Amniotic epithelial cell (primary cell): ENCODE measurements at regions not wholly inside any gene's neighbourhood (a gene's known extent, or its start where the extent isn't known, plus 50 kb on each side); places are given as distances from the start of the nearest gene placed in this dataset.

Experiments
- DNase-seq: peaks from one replicate; pipeline ENCODE4 v3.0.0-alpha.2; 2010; ENCODE audit warnings: low read depth

DNA sequence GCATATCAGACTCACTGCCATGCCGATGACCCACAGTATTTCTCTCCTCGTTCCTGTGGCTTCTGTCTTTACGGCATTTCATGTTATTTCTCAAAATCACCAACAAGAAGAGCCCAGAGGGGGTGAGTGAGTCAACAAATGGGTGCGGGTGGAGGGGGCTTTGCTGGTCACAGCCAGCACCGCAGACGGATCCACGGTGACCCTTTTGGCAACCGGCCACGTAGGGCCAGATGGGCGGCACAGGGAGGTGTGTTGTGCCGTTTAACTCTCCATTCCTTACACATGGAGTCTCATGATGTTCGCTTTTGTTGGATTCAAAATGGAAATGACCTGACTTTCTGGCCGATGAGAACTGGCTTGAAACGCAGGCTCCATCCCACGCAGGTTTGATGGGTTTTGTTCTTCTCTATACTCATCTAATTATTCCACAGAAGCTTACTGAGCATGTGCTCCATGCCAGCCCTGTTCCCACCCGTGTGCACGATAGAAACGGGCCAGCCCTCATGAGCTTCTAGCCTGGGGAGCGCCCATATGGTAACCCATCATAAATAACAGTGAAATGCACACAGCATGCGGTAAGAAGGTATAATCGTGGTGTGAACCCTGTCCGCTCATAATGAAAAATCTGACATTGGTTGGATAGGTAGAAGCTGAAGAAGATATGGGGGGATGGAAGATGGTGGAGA is 319.9 kb downstream of the BRD1 start:
- no peak for DNase-seq

DNA sequence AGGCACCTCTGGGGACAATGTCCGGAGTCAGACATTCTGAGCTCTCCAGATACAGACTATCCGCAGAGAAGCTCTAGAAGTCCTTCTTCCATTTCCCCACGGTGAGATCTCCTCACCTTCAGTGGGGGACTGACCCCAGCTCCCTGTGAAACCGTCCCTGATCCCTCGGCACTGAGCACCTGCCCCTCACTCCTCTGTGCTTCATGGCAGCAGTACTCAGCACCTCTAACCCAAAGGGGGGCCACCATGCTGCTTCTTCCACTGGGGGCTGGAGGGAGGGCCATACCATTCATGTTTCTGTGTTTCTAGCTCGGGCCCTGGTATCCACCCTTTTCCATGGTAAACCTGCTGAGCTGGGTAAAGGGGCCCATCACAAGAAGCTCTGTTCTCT is 321.7 kb downstream of the BRD1 start:
- DNase-seq = no peak

DNA sequence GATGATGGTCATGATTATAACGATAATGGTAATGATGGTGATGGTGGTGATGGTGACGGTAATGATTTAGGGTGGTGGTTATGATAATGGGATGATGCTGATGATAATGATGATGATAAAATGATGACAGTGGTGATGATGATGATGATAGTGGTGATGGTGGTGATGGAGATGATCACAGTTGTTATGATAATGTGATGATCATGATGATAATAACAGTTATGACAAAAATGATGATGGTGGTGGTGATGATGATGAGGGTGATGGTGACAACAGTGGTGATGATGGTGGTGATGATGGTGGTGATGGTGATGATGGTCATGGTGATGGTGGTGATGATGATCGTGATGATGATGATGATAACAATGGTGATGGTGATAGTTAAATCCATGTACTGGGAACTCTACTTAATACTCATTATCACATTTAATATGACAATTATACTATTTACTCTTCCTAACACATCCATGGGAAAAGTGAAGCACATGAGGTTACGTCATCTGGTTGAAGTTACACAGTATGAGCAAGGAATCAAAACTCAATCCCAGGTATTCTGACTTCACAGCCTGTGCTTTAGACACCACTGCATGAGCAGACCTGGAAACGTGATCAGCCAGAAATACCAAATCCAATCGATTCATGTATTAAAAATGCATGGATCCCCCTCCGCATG is 322.2 kb downstream of the BRD1 start:
- DNase-seq = no peak

DNA sequence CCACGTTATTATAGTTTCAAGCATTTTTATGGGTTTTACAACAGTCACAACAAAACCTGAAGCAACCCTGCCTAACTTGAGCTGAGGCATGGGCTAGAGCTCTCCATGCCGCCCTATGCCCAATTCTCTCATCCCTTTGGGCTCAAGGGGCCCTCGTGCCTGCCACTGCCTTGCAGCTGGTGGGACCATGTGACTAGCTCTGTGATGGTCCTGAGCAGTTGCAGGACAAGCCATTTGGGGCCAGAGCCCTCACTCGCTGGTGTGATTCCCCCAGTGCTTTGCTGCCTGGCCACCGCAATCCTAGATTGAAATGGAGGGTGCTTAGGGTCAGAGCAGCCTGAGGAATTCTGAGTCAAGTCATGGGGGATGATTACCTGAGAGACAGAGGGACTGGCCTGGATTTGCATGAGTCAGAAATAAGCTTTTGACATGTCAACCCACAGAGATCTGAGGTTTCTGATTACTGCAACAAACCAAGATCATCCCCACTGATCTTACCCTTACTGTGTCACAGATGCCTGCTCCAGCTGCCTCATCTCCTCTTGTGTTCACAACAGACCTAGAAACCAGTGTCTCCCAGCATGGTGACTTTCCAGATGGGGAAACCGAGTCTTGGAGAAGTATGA is 323.7 kb downstream of the BRD1 start:
- DNase-seq = no peak

- DNase-seq = no peak
Observed at GRCh38 chr22:49503321-49503720, 324.4 kb downstream of the BRD1 start.

DNA sequence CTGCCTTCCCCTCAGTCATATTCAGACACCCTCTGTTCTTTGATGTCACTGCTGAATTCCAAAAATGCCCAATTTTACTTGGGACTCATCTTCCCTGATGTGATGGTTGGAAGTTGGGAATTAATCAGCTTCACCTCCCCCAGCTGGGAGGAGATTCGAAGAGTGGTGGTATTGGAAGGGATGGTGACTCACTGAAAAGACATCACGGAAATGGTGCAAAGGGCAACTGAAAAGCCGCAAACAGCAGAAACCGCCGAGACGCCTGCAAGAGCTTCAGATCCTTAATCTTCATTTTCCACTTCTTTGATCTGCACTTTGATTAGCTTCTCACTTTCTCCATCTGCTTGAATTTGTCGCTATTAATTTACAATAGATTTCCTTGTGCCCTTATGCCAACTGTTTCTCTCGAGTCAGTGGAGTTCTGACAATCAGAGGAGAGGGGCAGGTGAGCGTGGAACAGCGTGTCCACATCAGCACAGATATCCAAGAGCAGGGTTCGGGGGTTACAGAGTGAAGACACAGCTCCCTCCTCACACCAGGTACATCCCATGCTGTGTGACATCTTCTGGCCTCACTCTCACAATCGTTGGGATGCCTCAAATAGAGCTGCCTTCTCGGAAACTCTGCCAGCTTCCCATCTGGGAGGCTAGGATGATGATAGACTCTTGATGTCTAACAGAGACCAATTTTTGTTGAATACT is 325.4 kb downstream of the BRD1 start:
- DNase-seq = no peak

GRCh38 chr22:49500942-49501395 is 326.7 kb downstream of the BRD1 start:
- DNase-seq = no peak

GRCh38 chr22:49500076-49500460 is 327.6 kb downstream of the BRD1 start:
- DNase-seq = no peak

DNA sequence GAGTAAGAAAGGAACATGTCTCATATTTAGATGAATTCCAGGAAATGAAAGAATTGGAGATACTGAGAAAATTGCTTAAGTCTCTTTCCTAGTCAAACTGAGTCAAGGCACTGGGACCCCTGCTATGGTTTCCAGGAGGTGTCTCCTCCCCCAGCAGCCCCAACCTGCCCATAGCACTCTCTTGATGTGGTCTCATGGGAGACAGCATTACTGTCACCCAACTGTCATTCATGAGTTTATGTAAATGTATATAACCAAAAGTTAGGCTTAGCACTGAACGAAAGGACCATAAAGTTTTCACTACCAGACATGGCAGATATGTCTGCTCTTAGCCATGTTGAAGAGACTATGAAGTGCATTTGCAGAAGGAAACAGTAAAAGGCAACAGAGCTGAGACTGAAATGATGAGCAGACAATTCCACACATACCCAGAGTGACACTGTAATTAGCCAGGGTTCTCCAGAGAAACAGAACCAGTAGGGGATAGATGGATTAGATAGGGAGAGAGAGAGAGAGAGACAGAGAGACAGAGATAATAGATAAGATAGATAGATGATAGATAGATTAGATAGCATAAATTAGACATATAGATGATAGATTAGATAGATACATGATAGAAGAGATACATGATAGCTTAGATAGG is 328.1 kb downstream of the BRD1 start:
- no peak for DNase-seq

GRCh38 chr22:49497266-49497665 is 330.4 kb downstream of the BRD1 start:
- DNase-seq = no peak

DNA sequence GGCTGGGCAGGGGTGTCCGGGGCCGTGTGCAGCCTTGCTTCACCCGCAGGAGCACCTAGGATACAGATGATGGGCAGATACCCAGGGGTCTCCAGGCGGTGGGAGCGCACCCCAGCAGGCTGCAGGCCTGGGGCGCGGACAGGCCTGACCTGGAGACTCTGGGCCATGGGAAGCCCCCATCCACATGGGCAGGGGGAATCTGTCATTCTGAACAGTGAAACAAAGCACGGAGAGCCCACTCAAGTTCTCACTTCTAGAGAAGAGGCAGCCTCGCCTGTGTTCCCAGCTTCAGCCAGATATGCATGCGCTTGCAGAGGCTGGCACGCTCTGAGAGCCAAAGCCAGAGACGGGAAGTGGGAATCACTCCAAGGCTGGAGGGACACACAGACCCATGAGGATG is 333.1 kb downstream of the BRD1 start:
- DNase-seq = no peak

DNA sequence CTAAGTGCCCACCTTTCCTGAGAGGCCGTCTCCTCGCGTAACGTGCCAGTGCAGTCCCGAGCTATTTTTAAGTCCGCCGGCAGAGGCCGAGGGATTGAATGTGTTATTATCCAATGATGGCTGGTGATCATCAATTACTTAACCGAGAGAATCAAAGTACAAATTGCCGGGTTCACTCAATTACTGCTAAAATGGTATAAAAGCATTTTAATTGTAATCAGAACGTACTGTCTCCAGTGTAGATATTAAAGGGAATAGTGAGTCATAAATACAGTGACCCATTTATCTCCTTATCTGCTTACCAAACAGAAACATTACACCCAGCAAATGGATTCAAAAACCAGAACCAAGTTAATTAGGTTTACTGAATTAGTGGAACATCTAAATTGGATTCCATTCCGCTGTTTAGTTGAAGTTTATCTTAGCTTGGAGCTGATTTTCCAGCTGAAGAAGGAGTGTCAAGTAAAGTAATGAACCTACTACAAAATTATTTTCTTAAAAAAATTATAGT is 334.9 kb downstream of the BRD1 start:
- DNase-seq = no peak

- no peak for DNase-seq
Observed at GRCh38 chr22:49492308-49492707, 335.4 kb downstream of the BRD1 start.

- no peak for DNase-seq
Observed at GRCh38 chr22:49491726-49492125, 335.9 kb downstream of the BRD1 start.

GRCh38 chr22:49491221-49491635 is 336.4 kb downstream of the BRD1 start:
- DNase-seq = no peak

DNA sequence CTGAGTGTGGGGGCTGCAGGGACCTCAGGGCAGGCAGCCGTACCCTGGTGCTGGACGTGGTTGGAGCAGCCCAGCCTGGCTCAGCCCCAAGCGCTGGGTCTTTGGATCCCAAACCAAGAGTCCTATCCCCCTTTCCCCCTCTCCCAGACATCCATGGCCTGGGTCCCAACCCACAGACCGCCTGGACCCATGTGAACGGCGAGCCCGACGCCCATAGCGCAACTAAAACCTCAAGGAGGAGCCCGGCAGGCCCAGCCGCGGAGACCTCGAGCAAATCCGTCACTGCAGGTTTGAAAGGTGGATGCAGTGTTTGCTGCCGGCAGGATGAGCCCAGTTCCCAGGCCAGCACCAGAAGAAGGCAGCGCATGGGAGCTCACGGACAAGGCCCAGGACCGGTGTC is 337.0 kb downstream of the BRD1 start:
- no peak for DNase-seq

- DNase-seq = no peak
Observed at GRCh38 chr22:49489821-49490220, 337.9 kb downstream of the BRD1 start.

GRCh38 chr22:49488943-49489342 is 338.7 kb downstream of the BRD1 start:
- DNase-seq = no peak

DNA sequence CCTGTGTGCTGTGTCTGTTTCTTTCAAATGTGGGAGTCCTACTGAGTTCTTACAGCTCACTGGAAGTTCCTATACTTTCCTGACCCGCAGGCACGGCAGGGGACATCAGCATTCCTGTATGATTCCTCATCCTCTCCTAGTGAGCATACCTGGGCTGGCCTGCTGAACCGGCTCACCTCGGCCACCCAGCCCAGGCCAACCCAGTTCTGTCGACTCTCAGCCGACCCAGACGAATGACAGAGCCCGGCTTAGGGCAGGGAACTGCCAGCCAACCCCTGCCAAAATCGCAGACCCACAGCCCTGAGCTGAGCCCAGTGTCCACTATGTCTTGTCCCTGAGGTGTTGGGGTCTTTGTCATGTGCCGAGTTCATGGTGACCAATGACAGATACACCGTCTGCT is 339.7 kb downstream of the BRD1 start:
- DNase-seq = no peak

DNA sequence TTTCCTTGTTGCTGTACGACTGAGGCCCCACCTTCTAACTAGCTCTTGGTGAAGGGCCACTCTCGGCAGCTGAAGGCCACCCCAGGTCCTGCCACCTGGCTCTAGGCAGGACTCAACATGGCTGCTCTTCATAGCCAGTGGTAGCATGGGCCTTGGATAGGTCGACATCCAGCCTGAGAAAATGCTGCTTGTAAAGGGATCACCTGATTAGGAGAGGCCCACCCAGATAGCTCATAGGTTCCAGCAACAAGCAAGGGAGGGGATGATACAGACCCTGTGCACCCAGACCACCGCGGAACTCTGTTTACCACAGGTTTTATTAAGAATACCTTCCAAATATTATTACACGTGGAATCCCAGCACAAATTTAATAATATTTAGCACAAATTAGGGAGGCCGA is 341.4 kb downstream of the BRD1 start:
- DNase-seq = no peak

- DNase-seq = no peak
Observed at GRCh38 chr22:49483946-49484345, 343.7 kb downstream of the BRD1 start.

- DNase-seq = no peak
Observed at GRCh38 chr22:49483281-49483870, 344.3 kb downstream of the BRD1 start.
